SKM-1 treated with dmso at 0.1 percent for 144 hours (cell line): ENCODE measurements at regions not wholly inside any gene's neighbourhood (a gene's known extent, or its start where the extent isn't known, plus 50 kb on each side); places are given as distances from the start of the nearest gene placed in this dataset.
"Not testable (repeated sequence)": the region's sequence is repeated elsewhere in the genome, so short reads cannot be mapped to it uniquely, and the experiment has no call there.

Experiments
- DNase-seq: peaks from one replicate; lab custom pipeline; 2025; ENCODE audit not compliant: unreplicated experiment; lab: John Stamatoyannopoulos, UW

GRCh38 chr14:27863166-27863565 is 903.4 kb upstream of the FOXG1 start:
- no peak for DNase-seq

- DNase-seq, result no peak
Measured at GRCh38 chr14:27881063-27881462, 885.5 kb upstream of the FOXG1 start.

- no peak for DNase-seq
Measured at GRCh38 chr14:27881646-27882045, 884.9 kb upstream of the FOXG1 start.

GRCh38 chr14:27886256-27886655 is 880.3 kb upstream of the FOXG1 start:
- DNase-seq, result no peak

GRCh38 chr14:27890259-27890658 is 876.3 kb upstream of the FOXG1 start:
- DNase-seq, result no peak

- not testable (repeated sequence) for DNase-seq
Measured at GRCh38 chr14:27908484-27908883, 858.1 kb upstream of the FOXG1 start.

- DNase-seq, result no peak
Measured at GRCh38 chr14:27916326-27916725, 850.3 kb upstream of the FOXG1 start.

GRCh38 chr14:27917896-27918295 is 848.7 kb upstream of the FOXG1 start:
- no peak for DNase-seq

- no peak for DNase-seq
Measured at GRCh38 chr14:27927519-27927918, 839.1 kb upstream of the FOXG1 start.

GRCh38 chr14:27929797-27930347 is 836.7 kb upstream of the FOXG1 start:
- DNase-seq, result no peak

GRCh38 chr14:27938392-27938791 is 828.2 kb upstream of the FOXG1 start:
- no peak for DNase-seq

GRCh38 chr14:27945512-27945911 is 821.1 kb upstream of the FOXG1 start:
- no peak for DNase-seq

GRCh38 chr14:27958757-27959156 is 807.8 kb upstream of the FOXG1 start:
- DNase-seq, result no peak

GRCh38 chr14:27995691-27996090 is 770.9 kb upstream of the FOXG1 start:
- no peak for DNase-seq

- no peak for DNase-seq
Measured at GRCh38 chr14:28001002-28001401, 765.6 kb upstream of the FOXG1 start.

- DNase-seq, result no peak
Measured at GRCh38 chr14:28012629-28013415, 753.8 kb upstream of the FOXG1 start.

GRCh38 chr14:28020112-28020511 is 746.5 kb upstream of the FOXG1 start:
- no peak for DNase-seq

- no peak for DNase-seq
Measured at GRCh38 chr14:28023853-28024252, 742.7 kb upstream of the FOXG1 start.

- DNase-seq, result no peak
Measured at GRCh38 chr14:28052251-28052650, 714.3 kb upstream of the FOXG1 start.

- DNase-seq, result no peak
Measured at GRCh38 chr14:28055008-28055407, 711.6 kb upstream of the FOXG1 start.

GRCh38 chr14:28057359-28058296 is 709.0 kb upstream of the FOXG1 start:
- DNase-seq, result no peak

- no peak for DNase-seq
Measured at GRCh38 chr14:28059254-28059653, 707.3 kb upstream of the FOXG1 start.
